ENCODE measurements at regions not wholly inside any gene's neighbourhood (a gene's known extent, or its start where the extent isn't known, plus 50 kb on each side); places are given as distances from the start of the nearest gene placed in this dataset.

DNA sequence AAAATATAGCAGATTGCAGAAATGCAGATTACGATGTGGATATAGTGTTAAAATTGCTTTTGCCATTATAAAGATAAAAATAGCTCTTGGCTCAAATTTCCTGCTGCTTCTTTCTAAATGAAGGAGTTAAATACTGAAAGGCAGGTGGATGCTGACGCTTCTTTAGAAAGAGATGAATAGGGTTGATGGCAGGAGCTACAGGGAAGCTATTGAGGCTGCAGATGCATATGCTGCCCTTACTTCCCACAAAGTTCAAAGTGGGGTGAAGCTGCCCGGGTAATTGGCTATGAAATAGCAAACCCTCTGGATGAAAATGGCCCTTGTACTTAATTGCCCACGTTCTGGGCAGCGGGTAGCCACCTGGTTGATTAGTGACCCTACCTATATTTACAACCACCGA, 379.5 kb downstream of the ZIC3 start (continued):
- TF ChIP-seq, protein P1, sequence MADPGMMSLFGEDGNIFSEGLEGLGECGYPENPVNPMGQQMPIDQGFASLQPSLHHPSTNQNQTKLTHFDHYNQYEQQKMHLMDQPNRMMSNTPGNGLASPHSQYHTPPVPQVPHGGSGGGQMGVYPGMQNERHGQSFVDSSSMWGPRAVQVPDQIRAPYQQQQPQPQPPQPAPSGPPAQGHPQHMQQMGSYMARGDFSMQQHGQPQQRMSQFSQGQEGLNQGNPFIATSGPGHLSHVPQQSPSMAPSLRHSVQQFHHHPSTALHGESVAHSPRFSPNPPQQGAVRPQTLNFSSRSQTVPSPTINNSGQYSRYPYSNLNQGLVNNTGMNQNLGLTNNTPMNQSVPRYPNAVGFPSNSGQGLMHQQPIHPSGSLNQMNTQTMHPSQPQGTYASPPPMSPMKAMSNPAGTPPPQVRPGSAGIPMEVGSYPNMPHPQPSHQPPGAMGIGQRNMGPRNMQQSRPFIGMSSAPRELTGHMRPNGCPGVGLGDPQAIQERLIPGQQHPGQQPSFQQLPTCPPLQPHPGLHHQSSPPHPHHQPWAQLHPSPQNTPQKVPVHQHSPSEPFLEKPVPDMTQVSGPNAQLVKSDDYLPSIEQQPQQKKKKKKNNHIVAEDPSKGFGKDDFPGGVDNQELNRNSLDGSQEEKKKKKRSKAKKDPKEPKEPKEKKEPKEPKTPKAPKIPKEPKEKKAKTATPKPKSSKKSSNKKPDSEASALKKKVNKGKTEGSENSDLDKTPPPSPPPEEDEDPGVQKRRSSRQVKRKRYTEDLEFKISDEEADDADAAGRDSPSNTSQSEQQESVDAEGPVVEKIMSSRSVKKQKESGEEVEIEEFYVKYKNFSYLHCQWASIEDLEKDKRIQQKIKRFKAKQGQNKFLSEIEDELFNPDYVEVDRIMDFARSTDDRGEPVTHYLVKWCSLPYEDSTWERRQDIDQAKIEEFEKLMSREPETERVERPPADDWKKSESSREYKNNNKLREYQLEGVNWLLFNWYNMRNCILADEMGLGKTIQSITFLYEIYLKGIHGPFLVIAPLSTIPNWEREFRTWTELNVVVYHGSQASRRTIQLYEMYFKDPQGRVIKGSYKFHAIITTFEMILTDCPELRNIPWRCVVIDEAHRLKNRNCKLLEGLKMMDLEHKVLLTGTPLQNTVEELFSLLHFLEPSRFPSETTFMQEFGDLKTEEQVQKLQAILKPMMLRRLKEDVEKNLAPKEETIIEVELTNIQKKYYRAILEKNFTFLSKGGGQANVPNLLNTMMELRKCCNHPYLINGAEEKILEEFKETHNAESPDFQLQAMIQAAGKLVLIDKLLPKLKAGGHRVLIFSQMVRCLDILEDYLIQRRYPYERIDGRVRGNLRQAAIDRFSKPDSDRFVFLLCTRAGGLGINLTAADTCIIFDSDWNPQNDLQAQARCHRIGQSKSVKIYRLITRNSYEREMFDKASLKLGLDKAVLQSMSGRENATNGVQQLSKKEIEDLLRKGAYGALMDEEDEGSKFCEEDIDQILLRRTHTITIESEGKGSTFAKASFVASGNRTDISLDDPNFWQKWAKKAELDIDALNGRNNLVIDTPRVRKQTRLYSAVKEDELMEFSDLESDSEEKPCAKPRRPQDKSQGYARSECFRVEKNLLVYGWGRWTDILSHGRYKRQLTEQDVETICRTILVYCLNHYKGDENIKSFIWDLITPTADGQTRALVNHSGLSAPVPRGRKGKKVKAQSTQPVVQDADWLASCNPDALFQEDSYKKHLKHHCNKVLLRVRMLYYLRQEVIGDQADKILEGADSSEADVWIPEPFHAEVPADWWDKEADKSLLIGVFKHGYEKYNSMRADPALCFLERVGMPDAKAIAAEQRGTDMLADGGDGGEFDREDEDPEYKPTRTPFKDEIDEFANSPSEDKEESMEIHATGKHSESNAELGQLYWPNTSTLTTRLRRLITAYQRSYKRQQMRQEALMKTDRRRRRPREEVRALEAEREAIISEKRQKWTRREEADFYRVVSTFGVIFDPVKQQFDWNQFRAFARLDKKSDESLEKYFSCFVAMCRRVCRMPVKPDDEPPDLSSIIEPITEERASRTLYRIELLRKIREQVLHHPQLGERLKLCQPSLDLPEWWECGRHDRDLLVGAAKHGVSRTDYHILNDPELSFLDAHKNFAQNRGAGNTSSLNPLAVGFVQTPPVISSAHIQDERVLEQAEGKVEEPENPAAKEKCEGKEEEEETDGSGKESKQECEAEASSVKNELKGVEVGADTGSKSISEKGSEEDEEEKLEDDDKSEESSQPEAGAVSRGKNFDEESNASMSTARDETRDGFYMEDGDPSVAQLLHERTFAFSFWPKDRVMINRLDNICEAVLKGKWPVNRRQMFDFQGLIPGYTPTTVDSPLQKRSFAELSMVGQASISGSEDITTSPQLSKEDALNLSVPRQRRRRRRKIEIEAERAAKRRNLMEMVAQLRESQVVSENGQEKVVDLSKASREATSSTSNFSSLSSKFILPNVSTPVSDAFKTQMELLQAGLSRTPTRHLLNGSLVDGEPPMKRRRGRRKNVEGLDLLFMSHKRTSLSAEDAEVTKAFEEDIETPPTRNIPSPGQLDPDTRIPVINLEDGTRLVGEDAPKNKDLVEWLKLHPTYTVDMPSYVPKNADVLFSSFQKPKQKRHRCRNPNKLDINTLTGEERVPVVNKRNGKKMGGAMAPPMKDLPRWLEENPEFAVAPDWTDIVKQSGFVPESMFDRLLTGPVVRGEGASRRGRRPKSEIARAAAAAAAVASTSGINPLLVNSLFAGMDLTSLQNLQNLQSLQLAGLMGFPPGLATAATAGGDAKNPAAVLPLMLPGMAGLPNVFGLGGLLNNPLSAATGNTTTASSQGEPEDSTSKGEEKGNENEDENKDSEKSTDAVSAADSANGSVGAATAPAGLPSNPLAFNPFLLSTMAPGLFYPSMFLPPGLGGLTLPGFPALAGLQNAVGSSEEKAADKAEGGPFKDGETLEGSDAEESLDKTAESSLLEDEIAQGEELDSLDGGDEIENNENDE (IDR thresholded peaks at IDR 0.05; ENCODE audit: low read depth, low read length), result no peak
- no peak for TF ChIP-seq CBX8 (IDR thresholded peaks at IDR 0.05; ENCODE audit: borderline replicate concordance, extremely low read depth, low read depth, low read length, poor library complexity, severe bottlenecking)
- TF ChIP-seq, protein P2, sequence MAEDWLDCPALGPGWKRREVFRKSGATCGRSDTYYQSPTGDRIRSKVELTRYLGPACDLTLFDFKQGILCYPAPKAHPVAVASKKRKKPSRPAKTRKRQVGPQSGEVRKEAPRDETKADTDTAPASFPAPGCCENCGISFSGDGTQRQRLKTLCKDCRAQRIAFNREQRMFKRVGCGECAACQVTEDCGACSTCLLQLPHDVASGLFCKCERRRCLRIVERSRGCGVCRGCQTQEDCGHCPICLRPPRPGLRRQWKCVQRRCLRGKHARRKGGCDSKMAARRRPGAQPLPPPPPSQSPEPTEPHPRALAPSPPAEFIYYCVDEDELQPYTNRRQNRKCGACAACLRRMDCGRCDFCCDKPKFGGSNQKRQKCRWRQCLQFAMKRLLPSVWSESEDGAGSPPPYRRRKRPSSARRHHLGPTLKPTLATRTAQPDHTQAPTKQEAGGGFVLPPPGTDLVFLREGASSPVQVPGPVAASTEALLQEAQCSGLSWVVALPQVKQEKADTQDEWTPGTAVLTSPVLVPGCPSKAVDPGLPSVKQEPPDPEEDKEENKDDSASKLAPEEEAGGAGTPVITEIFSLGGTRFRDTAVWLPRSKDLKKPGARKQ (CRISPR knock-in tag; IDR thresholded peaks at IDR 0.05), result no peak
- TF ChIP-seq KLF13 (tag; IDR thresholded peaks at IDR 0.05; ENCODE audit: borderline replicate concordance, low read depth), result no peak
- no peak for TF ChIP-seq CREBBP (IDR thresholded peaks at IDR 0.05; ENCODE audit: low read depth, low read length)
- TF ChIP-seq, protein P3, sequence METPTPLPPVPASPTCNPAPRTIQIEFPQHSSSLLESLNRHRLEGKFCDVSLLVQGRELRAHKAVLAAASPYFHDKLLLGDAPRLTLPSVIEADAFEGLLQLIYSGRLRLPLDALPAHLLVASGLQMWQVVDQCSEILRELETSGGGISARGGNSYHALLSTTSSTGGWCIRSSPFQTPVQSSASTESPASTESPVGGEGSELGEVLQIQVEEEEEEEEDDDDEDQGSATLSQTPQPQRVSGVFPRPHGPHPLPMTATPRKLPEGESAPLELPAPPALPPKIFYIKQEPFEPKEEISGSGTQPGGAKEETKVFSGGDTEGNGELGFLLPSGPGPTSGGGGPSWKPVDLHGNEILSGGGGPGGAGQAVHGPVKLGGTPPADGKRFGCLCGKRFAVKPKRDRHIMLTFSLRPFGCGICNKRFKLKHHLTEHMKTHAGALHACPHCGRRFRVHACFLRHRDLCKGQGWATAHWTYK (CRISPR knock-in tag; IDR thresholded peaks at IDR 0.05), result no peak
- no peak for TF ChIP-seq ETV5 (CRISPR knock-in tag; IDR thresholded peaks at IDR 0.05; ENCODE audit: low read depth)
- TF ChIP-seq PRMT5 (CRISPR knock-in tag; IDR thresholded peaks at IDR 0.05), result no peak
- no peak for TF ChIP-seq GABPA (tag; conservative IDR thresholded peaks at IDR 0.05; ENCODE audit: low read depth)
- no peak for TF ChIP-seq NR4A1 (CRISPR knock-in tag; IDR thresholded peaks at IDR 0.05)
- TF ChIP-seq NR4A1 (tag; IDR thresholded peaks at IDR 0.05), result no peak

Data from K562 (cell line).